Inflammatory macrophage treated with lipopolysaccharide for 4 hours (primary cell): ENCODE measurements at regions not wholly inside any gene's neighbourhood (a gene's known extent, or its start where the extent isn't known, plus 50 kb on each side); places are given as distances from the start of the nearest gene placed in this dataset.
"Not testable (repeated sequence)": the region's sequence is repeated elsewhere in the genome, so short reads cannot be mapped to it uniquely, and the experiment has no call there.

Source experiments
- DNase-seq: peaks from one replicate; pipeline ENCODE4 v3.0.0-alpha.2; 2020

- no peak for DNase-seq
These were observed 191.8 kb downstream of the CGGBP1 start for GRCh38 chr3:87867001-87867400.

DNA sequence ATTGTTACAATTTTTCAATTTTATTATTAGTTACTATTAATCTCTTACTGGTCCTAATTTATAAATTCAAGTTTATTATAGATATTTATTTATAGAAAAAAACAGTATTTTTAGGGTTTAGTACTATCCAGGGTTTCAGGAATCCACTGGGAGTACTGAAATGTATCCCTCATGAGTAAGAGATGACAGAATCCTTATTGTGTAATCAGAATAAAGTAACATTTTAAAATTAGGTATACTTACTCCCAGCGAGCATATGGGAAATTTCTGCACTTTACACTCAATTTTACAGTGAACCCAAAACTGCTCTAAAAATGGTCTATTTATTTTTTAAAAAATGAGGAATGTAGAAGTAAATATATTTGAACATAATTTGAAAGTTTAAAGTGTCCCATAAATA lies 202.7 kb downstream of the CGGBP1 start:
- DNase-seq: no peak

GRCh38 chr3:87855616-87856015 lies 203.2 kb downstream of the CGGBP1 start:
- no peak for DNase-seq

GRCh38 chr3:87855211-87855610 lies 203.6 kb downstream of the CGGBP1 start:
- DNase-seq: no peak

DNA sequence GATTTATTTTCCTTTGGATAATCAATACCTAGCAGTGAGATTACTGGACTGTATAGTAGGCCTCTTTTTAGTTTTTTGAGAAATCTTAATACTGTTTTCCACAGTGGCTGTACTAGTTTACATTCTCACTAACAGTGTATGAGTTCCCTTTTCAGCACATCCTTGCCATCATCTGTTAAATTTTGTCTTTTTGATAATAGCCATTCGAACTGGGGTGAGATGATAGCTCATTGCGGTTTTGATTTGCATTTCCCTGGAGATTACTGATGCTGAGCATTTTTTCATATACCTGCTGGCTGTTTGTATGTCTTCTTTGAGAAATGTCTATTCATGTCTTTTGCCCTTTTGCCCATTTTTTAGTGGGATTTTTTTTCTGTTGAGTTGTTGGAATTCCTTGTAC lies 210.8 kb downstream of the CGGBP1 start:
- no peak for DNase-seq

GRCh38 chr3:87837076-87837475 lies 221.7 kb downstream of the CGGBP1 start:
- DNase-seq: peak; percentile 41

DNA sequence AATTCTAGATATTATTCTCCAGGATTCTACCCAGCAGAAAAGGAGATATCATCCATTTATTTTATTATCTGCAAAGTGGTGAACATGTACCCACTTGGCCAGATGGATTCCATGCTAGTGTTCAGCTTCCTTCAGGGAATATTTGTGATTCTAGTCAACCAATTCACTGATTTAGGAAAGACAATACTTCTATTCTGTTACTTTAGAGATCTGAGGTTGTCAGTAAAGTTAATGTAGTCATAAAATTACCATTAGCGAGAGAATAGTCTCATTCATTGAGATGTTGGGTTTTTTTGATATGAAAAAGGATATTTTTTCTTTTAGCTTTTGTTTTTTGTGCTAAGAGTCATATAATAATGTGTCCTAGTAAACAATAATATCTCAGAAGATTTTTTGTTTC lies 222.8 kb downstream of the CGGBP1 start:
- no peak for DNase-seq

GRCh38 chr3:87835236-87835635 lies 223.6 kb downstream of the CGGBP1 start:
- DNase-seq: no peak

DNA sequence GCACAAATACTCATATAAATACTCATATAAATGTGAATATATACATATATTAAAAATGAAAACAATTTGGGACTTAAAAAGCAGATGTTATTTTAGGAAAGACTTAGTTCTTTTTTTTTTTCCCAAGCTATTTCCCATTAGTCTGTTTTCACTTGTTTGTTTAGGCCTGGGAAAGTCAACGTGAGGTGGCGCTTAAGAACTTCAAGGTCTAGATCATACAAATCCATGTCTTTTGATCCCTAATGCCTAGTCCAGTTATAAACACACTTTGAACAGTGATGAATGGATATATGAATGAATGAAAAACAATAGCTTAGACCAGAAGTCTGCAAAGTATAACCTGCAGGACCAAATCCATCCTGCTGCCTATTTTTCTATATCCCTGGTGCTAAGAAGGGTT lies 224.5 kb downstream of the CGGBP1 start:
- DNase-seq: no peak

DNA sequence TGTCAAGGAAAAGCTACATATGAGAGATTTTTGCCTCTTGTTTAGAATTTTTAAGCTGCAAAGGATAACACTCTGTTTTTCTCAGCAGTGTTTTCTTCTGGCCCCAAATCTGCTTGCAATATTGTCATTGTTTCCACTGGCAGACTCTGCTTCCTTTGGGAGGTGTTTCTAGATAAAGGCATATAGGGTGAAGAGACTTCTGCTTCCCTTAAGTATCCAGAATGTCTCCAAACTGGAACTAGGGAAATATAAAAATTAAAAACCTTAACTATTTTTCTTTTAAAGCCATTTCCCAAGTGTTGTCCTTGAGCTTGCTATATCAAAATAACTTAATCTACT lies 225.8 kb downstream of the CGGBP1 start:
- no peak for DNase-seq

- peak; percentile 30 for DNase-seq
These were observed 230.8 kb downstream of the CGGBP1 start for GRCh38 chr3:87828046-87828445.

- DNase-seq: no peak
These were observed 236.2 kb downstream of the CGGBP1 start for GRCh38 chr3:87822563-87822962.

- DNase-seq: not testable (repeated sequence)
These were observed 245.3 kb downstream of the CGGBP1 start for GRCh38 chr3:87813503-87813902.

- no peak for DNase-seq
These were observed 246.9 kb downstream of the CGGBP1 start for GRCh38 chr3:87811953-87812352.

DNA sequence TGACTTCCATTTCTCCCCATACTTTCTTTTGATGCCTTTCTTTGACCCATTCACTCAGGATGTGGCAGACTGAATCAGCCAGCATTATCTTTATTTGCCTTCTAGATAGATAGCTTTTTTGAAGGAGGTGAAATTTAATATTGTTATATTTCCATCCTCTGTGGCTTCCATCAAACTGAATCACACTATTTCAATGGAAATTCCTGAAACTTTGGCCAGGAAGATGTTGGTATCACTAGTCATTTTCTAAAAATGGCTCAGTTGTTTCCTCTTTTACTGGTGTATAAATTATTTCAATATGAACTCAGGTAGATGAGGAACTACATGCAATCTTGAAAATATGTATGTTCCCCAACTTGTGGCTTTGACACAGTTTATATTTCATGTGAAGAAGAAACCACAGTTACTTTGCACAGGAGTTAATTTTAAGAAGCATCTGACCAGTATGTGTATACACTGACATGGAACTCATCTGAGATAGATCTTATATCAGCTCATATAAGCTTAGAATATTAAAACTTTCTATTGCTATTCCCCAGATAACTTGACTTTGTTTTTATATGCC lies 248.3 kb downstream of the CGGBP1 start:
- DNase-seq: no peak

GRCh38 chr3:87805670-87806069 lies 253.1 kb downstream of the CGGBP1 start:
- no peak for DNase-seq

DNA sequence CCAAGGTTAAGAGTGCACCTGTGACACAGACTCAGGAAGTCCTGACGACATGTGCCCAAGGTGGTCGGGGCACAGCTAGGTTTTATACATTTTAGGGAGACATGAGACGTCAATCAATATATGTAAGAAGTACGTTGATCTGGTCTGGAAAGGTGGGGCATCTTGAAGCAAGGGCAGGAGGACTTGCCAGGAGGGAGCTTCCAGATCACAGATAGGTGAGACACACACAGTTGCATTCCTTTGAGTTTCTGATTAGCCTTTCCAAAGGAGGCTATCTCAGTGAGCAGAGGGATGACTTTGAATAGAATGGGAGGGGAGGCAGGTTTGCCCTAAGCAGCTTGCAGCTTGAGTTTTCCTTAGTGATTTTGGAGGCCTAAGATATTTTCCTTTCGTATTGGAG lies 257.4 kb downstream of the CGGBP1 start:
- no peak for DNase-seq

DNA sequence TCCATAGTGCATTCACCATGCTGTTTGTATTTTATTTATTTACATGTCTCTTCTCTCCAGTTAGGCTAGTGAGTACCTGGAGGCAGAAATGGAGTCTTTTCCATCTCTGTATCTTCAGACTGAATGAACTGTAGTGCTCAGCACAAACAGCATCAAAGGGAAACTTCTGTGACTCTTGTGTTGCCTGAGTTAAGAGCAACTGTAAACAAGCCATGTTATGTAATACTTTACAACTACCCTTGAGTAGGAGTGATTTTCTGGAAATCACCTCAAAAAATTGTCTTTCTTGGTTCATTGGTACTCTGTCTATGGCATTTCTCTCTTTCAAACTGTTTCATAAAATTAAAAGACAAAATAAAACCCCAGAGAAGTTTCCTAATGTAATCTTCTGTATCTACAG lies 258.3 kb downstream of the CGGBP1 start:
- DNase-seq: peak; percentile 16

- no peak for DNase-seq
These were observed 260.2 kb downstream of the CGGBP1 start for GRCh38 chr3:87798567-87798947.

DNA sequence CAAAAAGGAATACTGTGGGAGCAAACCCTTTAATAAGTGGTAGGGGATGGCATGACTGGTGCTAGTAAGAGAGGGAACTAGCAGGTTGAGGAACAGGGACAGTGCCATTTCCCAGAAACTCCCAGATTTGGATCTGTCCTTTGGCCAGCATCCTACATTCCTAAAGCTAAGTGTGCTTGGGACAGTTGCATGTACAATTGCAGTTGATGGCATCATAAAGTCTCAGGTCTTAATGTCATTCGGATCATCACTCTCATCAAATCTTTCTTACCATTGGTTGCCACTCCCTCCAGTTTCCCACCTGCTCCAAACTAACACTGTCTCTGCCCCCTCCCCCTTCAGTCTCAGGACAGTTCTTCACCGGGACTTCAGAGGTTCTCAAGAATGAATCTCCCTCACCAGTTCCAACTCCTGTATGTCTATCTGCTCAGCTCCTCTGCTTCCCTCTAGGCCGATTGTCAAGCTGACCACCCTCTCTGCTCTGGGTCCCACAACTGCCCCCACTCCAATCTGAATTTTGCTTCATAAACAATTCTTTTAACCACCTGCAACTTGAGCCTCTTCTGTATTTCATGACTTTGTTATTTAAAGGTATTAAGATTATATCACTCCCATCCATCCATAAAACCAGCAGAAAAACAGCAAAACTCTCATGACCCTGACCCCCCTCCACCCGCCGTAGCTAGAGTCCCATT lies 260.8 kb downstream of the CGGBP1 start:
- no peak for DNase-seq

DNA sequence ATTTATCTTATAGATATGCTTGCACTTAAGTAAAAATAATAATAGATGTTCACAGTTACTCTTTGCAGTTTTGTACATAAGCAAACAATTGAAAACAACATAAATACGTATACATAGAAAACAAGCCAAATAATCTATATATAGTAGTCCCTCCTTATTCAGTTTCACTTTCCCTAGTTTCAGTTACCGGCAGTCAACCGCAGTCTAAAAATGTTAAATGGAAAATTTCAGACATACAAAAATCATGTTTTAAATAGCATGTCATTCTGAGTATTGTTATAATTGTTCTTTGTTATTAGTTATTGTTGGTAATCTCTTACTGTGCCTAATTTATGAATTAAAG lies 262.0 kb downstream of the CGGBP1 start:
- peak; percentile 25 for DNase-seq

DNA sequence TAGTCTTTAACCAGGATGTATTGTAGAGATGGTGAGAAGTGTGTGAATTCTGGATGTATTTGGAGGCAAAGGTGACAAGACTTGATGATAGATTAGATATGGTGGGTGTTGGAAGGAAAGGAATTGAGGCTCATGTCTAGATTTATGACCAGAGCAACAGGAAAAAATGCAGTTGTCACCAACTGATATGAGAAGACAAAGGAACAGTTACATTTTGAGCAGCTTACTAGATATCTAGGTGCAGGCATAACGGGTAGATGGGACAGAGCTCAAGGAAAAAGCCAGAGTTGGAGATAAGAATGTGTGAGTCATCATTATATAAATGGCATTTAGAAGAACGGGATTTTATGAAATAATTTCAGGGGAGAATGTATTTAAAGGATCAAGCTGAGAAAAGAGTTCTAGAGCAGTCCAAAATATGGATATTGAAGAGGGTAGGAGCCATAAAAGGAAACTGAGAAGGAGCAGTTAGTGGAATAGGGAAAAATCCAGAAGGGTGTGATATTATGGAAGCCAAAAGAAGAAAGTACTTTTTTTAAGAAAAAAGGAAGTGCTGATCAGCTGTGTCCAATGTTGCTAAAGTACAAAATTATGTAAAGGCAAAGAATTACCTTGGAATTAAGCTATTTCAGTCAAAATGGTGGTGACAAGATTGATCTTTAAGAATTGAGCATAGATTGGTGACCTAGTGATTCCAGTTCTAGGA lies 262.5 kb downstream of the CGGBP1 start:
- no peak for DNase-seq

DNA sequence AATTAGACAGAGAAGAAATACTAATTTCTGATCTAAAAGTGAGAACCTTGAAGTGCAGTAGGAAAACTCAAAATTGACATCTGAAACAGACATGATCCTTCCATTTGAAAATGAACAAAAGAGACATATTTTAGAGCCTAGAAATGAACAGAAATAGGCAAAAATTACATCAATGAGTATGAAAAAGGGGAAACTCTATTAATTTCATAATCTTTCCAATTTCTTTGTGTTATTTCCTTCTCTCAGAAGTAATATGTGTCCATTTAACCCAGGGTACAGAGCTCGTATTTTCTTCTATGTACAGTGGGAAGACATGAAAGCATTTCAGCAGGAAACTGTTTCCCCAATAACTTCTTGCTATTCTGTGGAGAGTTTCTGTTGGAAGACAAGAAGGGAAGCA lies 263.1 kb downstream of the CGGBP1 start:
- DNase-seq: peak; percentile 44

- DNase-seq: no peak
These were observed 265.4 kb downstream of the CGGBP1 start for GRCh38 chr3:87793337-87793877.
